Rectal smooth muscle tissue (tissue), 1 donor: ENCODE measurements at regions not wholly inside any gene's neighbourhood (a gene's known extent, or its start where the extent isn't known, plus 50 kb on each side); places are given as distances from the start of the nearest gene placed in this dataset.
"Not testable (repeated sequence)": the region's sequence is repeated elsewhere in the genome, so short reads cannot be mapped to it uniquely, and the experiment has no call there.

ENCODE experiments used
- H3K27ac ChIP-seq: one replicate; pipeline ENCODE4 v1.7.0; 2013; ENCODE audit warnings: low read depth, low read length, inconsistent platforms
- H3K27me3 ChIP-seq: one replicate; pipeline ENCODE4 v1.7.0; 2013; ENCODE audit warnings: low read length; ENCODE audit not compliant: control insufficient read depth, insufficient read depth
- H3K36me3 ChIP-seq: one replicate; pipeline ENCODE4 v1.7.0; 2013; ENCODE audit warnings: low read length; ENCODE audit not compliant: control insufficient read depth, insufficient read depth
- H3K4me1 ChIP-seq: one replicate; pipeline ENCODE4 v1.7.0; 2013; ENCODE audit warnings: low read length; ENCODE audit not compliant: control insufficient read depth, insufficient read depth
- H3K4me3 ChIP-seq: one replicate; pipeline ENCODE4 v1.7.0; 2013; ENCODE audit warnings: low read length
- H3K9ac ChIP-seq: one replicate; pipeline ENCODE4 v1.7.0; 2013; ENCODE audit warnings: low read length

- Histone ChIP-seq H3K27me3 (no peaks in the 10 kb centered on the region), H3K27ac (no peak overlapping the region), H3K36me3 (no peaks in the 10 kb centered on the region), H3K4me1 (no peaks in the 10 kb centered on the region), H3K9ac (no peak overlapping the region), H3K4me3 (no peak overlapping the region)
These were observed 102.3 kb downstream of the NPIPB11 start for GRCh38 chr16:29304251-29304650.

- H3K4me3 ChIP-seq: no peak overlapping the region
- H3K27ac ChIP-seq: no peak overlapping the region
- no peaks in the 10 kb centered on the region for H3K4me1 ChIP-seq
- no peaks in the 10 kb centered on the region for H3K27me3 ChIP-seq
- no peak overlapping the region for H3K9ac ChIP-seq
- H3K36me3 ChIP-seq: no peaks in the 10 kb centered on the region
These were observed 103.0 kb downstream of the NPIPB11 start for GRCh38 chr16:29303520-29303919.

GRCh38 chr16:29302976-29303375 lies 103.5 kb downstream of the NPIPB11 start:
- Histone ChIP-seq H3K36me3 (no peaks in the 10 kb centered on the region), H3K4me1 (no peaks in the 10 kb centered on the region), H3K27me3 (no peaks in the 10 kb centered on the region), H3K27ac (no peak overlapping the region), H3K4me3 (no peak overlapping the region), H3K9ac (no peak overlapping the region)

- not testable (repeated sequence) for H3K4me1 ChIP-seq, H3K27me3 ChIP-seq, H3K36me3 ChIP-seq, H3K27ac ChIP-seq, H3K9ac ChIP-seq, H3K4me3 ChIP-seq
These were observed 104.1 kb downstream of the NPIPB11 start for GRCh38 chr16:29302433-29302832.

- H3K4me3 ChIP-seq, H3K27ac ChIP-seq, H3K4me1 ChIP-seq, H3K9ac ChIP-seq, H3K36me3 ChIP-seq, H3K27me3 ChIP-seq: not testable (repeated sequence)
These were observed 104.7 kb downstream of the NPIPB11 start for GRCh38 chr16:29301662-29302285.

- H3K4me1 ChIP-seq, H3K9ac ChIP-seq, H3K36me3 ChIP-seq, H3K4me3 ChIP-seq, H3K27me3 ChIP-seq, H3K27ac ChIP-seq: not testable (repeated sequence)
These were observed 105.7 kb downstream of the NPIPB11 start for GRCh38 chr16:29300541-29301535.

- H3K27ac ChIP-seq: not testable (repeated sequence)
These were observed 106.5 kb downstream of the NPIPB11 start for GRCh38 chr16:29300030-29300491.

GRCh38 chr16:29298997-29299396 lies 107.5 kb downstream of the NPIPB11 start:
- not testable (repeated sequence) for H3K27me3 ChIP-seq, H3K9ac ChIP-seq, H3K27ac ChIP-seq, H3K36me3 ChIP-seq, H3K4me3 ChIP-seq, H3K4me1 ChIP-seq

More at GRCh38 chr16:29300030-29300491, 106.5 kb downstream of the NPIPB11 start:
- not testable (repeated sequence) for H3K4me3 ChIP-seq, H3K4me1 ChIP-seq, H3K9ac ChIP-seq, H3K36me3 ChIP-seq, H3K27me3 ChIP-seq

GRCh38 chr16:29298307-29298706 lies 108.2 kb downstream of the NPIPB11 start:
- H3K4me3 ChIP-seq, H3K27me3 ChIP-seq, H3K4me1 ChIP-seq, H3K9ac ChIP-seq, H3K27ac ChIP-seq, H3K36me3 ChIP-seq: not testable (repeated sequence)

GRCh38 chr16:29297809-29298177 lies 108.7 kb downstream of the NPIPB11 start:
- not testable (repeated sequence) for H3K27ac ChIP-seq, H3K27me3 ChIP-seq, H3K9ac ChIP-seq, H3K4me1 ChIP-seq, H3K36me3 ChIP-seq, H3K4me3 ChIP-seq

GRCh38 chr16:29297144-29297808 lies 109.2 kb downstream of the NPIPB11 start:
- not testable (repeated sequence) for H3K27ac ChIP-seq, H3K27me3 ChIP-seq, H3K36me3 ChIP-seq, H3K4me3 ChIP-seq, H3K9ac ChIP-seq, H3K4me1 ChIP-seq

GRCh38 chr16:29296176-29296575 lies 110.3 kb downstream of the NPIPB11 start:
- H3K9ac ChIP-seq, H3K4me3 ChIP-seq, H3K27me3 ChIP-seq, H3K4me1 ChIP-seq, H3K36me3 ChIP-seq, H3K27ac ChIP-seq: not testable (repeated sequence)
